NCI-H774 (cell line): ENCODE measurements at regions not wholly inside any gene's neighbourhood (a gene's known extent, or its start where the extent isn't known, plus 50 kb on each side); places are given as distances from the start of the nearest gene placed in this dataset.

Source experiments
- DNase-seq: peaks from one replicate; lab custom pipeline; 2025; lab: John Stamatoyannopoulos, UW

DNA sequence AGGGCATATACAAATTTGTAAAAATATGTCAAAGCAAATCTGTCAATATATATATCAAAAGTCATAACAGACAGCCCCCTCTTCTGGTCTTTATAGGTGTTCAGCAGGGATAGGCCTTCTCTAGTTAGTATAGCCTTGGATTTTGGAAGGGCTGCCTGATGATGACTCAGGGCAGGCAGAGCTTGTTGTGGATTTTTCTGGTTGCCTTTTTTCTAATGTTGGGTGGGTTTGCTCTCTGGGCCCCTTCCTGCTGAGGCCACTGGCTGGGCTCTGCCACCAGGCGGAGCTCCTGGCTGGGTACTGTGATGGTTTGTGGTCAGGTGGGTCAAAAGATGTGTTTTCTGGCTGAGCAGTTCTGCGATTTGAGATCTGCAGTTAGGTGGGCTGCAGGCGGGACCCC lies 294.2 kb downstream of the GRIA2 start:
- no peak for DNase-seq

DNA sequence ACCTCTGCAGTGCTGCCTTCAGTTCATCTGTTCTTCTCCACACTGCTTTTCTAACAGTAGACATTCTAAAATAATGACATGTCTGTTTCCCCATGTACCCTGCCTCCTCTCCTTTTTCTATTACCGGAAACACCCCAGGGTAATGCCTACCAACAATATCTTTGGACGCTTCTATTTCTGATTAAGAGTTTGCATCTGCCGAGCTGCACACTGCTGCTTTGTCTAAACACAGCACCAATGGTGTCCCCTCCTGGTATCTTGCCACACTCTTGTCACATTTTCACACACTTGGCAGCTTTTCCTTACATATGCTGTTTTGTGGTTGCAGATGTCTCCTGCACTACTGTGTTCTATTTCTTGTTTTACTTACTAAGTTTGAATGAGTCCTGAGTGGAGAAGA lies 288.8 kb downstream of the GRIA2 start:
- DNase-seq, result no peak

GRCh38 chr4:157502656-157503055 lies 282.1 kb downstream of the GRIA2 start:
- DNase-seq, result no peak

DNA sequence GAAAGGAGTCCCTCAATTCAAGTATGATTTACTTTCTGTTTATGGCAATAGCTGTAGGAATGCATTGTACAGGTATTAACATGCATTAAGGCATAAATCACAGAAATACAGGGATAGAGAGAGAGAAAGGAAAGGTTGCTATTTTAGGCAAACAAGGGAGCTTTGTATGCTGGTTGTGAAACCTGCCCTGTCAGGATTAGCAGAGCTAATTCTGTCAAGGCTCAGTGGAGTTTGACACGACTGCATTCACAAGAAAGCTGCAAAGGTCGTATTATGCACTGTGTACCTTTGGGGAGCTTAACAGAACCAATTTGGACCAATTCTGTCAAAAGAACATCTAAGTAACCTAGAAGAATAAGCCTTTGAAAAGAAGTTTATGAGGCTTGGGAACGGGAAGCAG lies 239.3 kb downstream of the GRIA2 start:
- no peak for DNase-seq

GRCh38 chr4:157447195-157447594 lies 226.7 kb downstream of the GRIA2 start:
- DNase-seq, result no peak

GRCh38 chr4:157444014-157444413 lies 223.5 kb downstream of the GRIA2 start:
- no peak for DNase-seq

GRCh38 chr4:157443537-157443936 lies 223.0 kb downstream of the GRIA2 start:
- DNase-seq, result no peak

GRCh38 chr4:157425897-157426296 lies 205.4 kb downstream of the GRIA2 start:
- no peak for DNase-seq

GRCh38 chr4:157423526-157424020 lies 203.0 kb downstream of the GRIA2 start:
- no peak for DNase-seq

- no peak for DNase-seq
Measured at GRCh38 chr4:157421365-157421764, 200.8 kb downstream of the GRIA2 start.
